Sigmoid colon (tissue), 6 donors: ENCODE measurements at regions not wholly inside any gene's neighbourhood (a gene's known extent, or its start where the extent isn't known, plus 50 kb on each side); places are given as distances from the start of the nearest gene placed in this dataset.
"Not testable (repeated sequence)": the region's sequence is repeated elsewhere in the genome, so short reads cannot be mapped to it uniquely, and the experiment has no call there.

ENCODE experiments used
- DNase-seq: peaks from one replicate; pipeline ENCODE4 v3.0.0-alpha.2; 2019
- H3K27ac ChIP-seq, 4 donors: fragments of 200-600 bp; sonication (generic); one replicate each; pipeline ENCODE4 v1.5.1; 2016 to 2019; ENCODE audit warnings: mild to moderate bottlenecking in 1 of 4
- H3K27me3 ChIP-seq, 3 donors: fragments of 200-600 bp; sonication (generic); one replicate each; pipeline ENCODE4 v1.5.1; 2019; ENCODE audit warnings: mild to moderate bottlenecking in 1 of 3
- H3K36me3 ChIP-seq, 4 donors: fragments of 200-600 bp; sonication (generic); one replicate each; pipeline ENCODE4 v1.5.1; 2016 to 2019
- H3K4me1 ChIP-seq, 4 donors: fragments of 200-600 bp; sonication (generic); one replicate each; pipeline ENCODE4 v1.5.1; 2017 to 2019
- H3K4me3 ChIP-seq, 4 donors: fragments of 200-600 bp; sonication (generic); one replicate each; pipeline ENCODE4 v1.5.1; 2017 to 2019; ENCODE audit warnings: mild to moderate bottlenecking in 2 of 4, moderate library complexity in 1 of 4
- H3K9me3 ChIP-seq, 4 donors: fragments of 200-600 bp in 3 of 4; sonication (generic) in 3 of 4; one replicate each; pipeline versions ENCODE4 v1.5.1 to v1.6.1; 2013 to 2019
- EP300 ChIP-seq, 4 donors: sonication (generic); formaldehyde crosslinking; IDR thresholded peaks; one replicate each; pipeline ENCODE4 v1.6.1; 2017; ENCODE audit warnings: antibody characterized with exemption in 4 of 4
- POLR2A ChIP-seq, 2 donors: fragments of 450-650 bp; IDR thresholded peaks; one replicate each; pipeline ENCODE4 v1.6.1; 2016; ENCODE audit warnings: antibody characterized with exemption in 2 of 2, mild to moderate bottlenecking in 2 of 2, moderate library complexity in 2 of 2
- POLR2AphosphoS5 ChIP-seq, 4 donors: sonication (generic); formaldehyde crosslinking; IDR thresholded peaks; one replicate each; pipeline ENCODE4 v1.6.1; 2017; ENCODE audit warnings: antibody characterized with exemption in 4 of 4
- WGBS, 2 donors: extraction: QIAGEN DNeasy Blood & Tissue Kit; methylation state at CpG; one replicate each; pipeline ENCODE4 v1.1.7; 2013; 5-methylcytosine and 5-hydroxymethylcytosine counted together
- intact Hi-C: fragments of 100-400 bp; cut with DNase I; formaldehyde crosslinking; loops from one replicate; pipeline ENCODE4 v1.15.1; 2023
- TF ChIP-seq, protein P1 (sequence below), 4 experiments: fragments of 450-650 bp in 3 of 4; fragments of 200-600 bp in 1 of 4; IDR thresholded peaks; one replicate each; pipeline ENCODE4 v1.5.1; 2016 to 2019; ENCODE audit warnings: antibody characterized with exemption in 4 of 4, mild to moderate bottlenecking in 3 of 4, moderate library complexity in 2 of 4
- donor health status: healthy with polysubstance abuse.
- donor health status: healthy.

DNA sequence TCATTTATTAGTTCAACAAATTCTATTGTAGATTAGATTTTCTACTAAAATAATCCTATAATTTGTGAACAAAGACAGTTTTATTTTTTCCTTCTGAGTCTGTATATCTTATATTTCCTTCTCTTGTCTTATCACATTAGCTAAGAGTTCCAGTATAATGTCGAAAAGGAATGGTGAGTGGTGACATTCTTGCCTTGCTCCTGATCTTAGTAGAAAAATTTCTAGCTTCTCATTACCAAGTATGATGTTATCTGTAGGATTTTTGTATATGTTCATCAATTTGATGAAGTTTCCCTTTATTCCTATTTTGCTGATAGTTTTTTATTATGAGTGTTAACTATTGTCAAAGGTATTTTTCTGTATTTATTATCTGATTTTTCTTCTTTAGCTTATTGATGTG is 756.6 kb upstream of the BCHE start:
- TF ChIP-seq, protein P1, sequence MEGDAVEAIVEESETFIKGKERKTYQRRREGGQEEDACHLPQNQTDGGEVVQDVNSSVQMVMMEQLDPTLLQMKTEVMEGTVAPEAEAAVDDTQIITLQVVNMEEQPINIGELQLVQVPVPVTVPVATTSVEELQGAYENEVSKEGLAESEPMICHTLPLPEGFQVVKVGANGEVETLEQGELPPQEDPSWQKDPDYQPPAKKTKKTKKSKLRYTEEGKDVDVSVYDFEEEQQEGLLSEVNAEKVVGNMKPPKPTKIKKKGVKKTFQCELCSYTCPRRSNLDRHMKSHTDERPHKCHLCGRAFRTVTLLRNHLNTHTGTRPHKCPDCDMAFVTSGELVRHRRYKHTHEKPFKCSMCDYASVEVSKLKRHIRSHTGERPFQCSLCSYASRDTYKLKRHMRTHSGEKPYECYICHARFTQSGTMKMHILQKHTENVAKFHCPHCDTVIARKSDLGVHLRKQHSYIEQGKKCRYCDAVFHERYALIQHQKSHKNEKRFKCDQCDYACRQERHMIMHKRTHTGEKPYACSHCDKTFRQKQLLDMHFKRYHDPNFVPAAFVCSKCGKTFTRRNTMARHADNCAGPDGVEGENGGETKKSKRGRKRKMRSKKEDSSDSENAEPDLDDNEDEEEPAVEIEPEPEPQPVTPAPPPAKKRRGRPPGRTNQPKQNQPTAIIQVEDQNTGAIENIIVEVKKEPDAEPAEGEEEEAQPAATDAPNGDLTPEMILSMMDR (IDR thresholded peaks at IDR 0.05): no peak
- TF ChIP-seq EP300 (IDR thresholded peaks at IDR 0.05): no peak
- no peak for TF ChIP-seq POLR2A (IDR thresholded peaks at IDR 0.05)
- no peak for TF ChIP-seq POLR2AphosphoS5 (IDR thresholded peaks at IDR 0.05)
- intact Hi-C loops: no loop called here
- H3K4me1 ChIP-seq: no peaks in the 10 kb centered on the region
- no peak for DNase-seq
- no peak overlapping the region for H3K27ac ChIP-seq
- H3K9me3 ChIP-seq: no peaks in the 10 kb centered on the region
- no peak overlapping the region for H3K4me3 ChIP-seq
- 88 to 90% methylated on average over 1 of the region's 1 CpG for WGBS, 2 donors
- H3K36me3 ChIP-seq: no peaks in the 10 kb centered on the region
- no peaks in the 10 kb centered on the region for H3K27me3 ChIP-seq

DNA sequence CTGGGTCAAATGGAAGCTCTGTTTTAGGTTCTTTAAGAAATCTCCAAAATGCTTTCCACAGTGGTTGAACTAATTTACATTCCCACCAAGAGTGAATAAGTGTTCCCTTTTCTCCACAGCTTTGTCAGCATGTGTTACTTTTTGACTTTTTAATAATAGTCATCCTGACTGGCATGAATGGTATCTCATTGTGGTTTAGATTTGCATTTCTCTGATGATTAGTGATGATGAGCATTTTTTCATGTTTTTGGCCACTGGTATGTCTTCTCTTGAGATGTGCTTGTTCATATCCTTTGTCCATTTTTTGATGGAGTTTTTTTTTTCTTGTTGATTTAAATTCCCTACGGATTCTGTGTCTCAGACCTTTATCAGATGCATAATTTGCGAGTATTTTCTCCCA is 745.0 kb upstream of the BCHE start:
- no peaks in the 10 kb centered on the region for H3K9me3 ChIP-seq
- WGBS, 2 donors: 78 to 83% methylated on average over 2 of the region's 2 CpGs
- DNase-seq: no peak
- H3K27ac ChIP-seq: no peak overlapping the region
- H3K27me3 ChIP-seq: no peaks in the 10 kb centered on the region
- H3K4me3 ChIP-seq: no peak overlapping the region
- intact Hi-C loops: loop anchor here (5.0 kb wide), 1 partner anchor 630 kb away; no protein-coding TSS in a partner anchor
- H3K4me1 ChIP-seq: no peaks in the 10 kb centered on the region
- H3K36me3 ChIP-seq: no peaks in the 10 kb centered on the region
- TF ChIP-seq POLR2A (IDR thresholded peaks at IDR 0.05) (no peak), EP300 (IDR thresholded peaks at IDR 0.05) (no peak), POLR2AphosphoS5 (IDR thresholded peaks at IDR 0.05) (no peak)
- TF ChIP-seq, protein P1 (IDR thresholded peaks at IDR 0.05): no peak

DNA sequence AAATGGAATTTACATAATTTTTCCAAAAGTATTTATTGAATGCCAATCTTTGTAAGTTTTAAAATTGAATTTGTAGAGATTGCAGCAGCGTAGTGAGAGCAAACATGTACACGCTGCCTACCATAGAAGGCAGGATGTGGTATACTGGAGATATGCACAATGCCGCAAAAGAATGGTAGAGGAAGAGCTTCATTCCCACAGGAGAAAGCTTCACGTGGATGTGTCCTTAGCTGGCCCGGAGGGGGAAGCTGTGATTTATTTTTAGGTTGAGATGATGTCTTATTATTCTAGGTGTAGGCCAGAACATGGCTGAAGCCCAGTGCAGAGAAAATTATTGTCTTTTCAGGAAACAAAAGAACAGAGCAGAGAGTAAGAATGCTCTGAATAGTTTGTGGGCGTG is 743.3 kb upstream of the BCHE start:
- no peaks in the 10 kb centered on the region for H3K4me1 ChIP-seq
- no peak for DNase-seq
- H3K27me3 ChIP-seq: no peaks in the 10 kb centered on the region
- no peaks in the 10 kb centered on the region for H3K9me3 ChIP-seq
- intact Hi-C loops: loop anchor here (5.0 kb wide), 1 partner anchor 628 kb away; no protein-coding TSS in a partner anchor
- TF ChIP-seq, protein P1 (IDR thresholded peaks at IDR 0.05): no peak
- no peak for TF ChIP-seq EP300 (IDR thresholded peaks at IDR 0.05)
- TF ChIP-seq POLR2AphosphoS5 (IDR thresholded peaks at IDR 0.05): no peak
- TF ChIP-seq POLR2A (IDR thresholded peaks at IDR 0.05): no peak
- H3K27ac ChIP-seq: no peak overlapping the region
- no peaks in the 10 kb centered on the region for H3K36me3 ChIP-seq
- 75 to 76% methylated on average over 6 of the region's 6 CpGs for WGBS, 2 donors
- H3K4me3 ChIP-seq: no peak overlapping the region

DNA sequence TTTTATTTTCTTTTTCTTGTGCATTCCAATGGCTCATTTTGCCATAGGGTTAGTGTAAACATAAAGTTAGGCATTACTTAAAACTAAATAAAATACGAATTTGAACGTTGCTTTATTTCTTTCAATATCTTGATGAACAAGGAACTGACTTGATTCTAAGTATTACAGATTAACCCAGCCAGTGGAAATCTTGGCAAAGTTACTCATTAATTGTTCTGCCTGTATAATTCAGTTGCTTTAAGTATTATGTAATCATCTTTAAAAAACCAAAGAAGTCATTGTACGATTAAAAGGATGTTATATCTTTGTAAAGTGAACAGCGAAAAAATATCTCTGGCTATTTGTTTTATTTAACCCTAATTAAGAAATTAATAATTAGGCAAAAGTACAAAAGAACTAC is 737.9 kb upstream of the BCHE start:
- H3K27me3 ChIP-seq: no peaks in the 10 kb centered on the region
- no peak for DNase-seq
- no peak overlapping the region for H3K4me3 ChIP-seq
- H3K9me3 ChIP-seq: no peaks in the 10 kb centered on the region
- H3K4me1 ChIP-seq: no peaks in the 10 kb centered on the region
- no peak for TF ChIP-seq POLR2A (IDR thresholded peaks at IDR 0.05)
- TF ChIP-seq, protein P1 (IDR thresholded peaks at IDR 0.05): no peak
- TF ChIP-seq EP300 (IDR thresholded peaks at IDR 0.05): no peak
- TF ChIP-seq POLR2AphosphoS5 (IDR thresholded peaks at IDR 0.05): no peak
- no peaks in the 10 kb centered on the region for H3K36me3 ChIP-seq
- 73 to 82% methylated on average over 4 of the region's 4 CpGs for WGBS, 2 donors
- intact Hi-C loops: no loop called here
- H3K27ac ChIP-seq: no peak overlapping the region

DNA sequence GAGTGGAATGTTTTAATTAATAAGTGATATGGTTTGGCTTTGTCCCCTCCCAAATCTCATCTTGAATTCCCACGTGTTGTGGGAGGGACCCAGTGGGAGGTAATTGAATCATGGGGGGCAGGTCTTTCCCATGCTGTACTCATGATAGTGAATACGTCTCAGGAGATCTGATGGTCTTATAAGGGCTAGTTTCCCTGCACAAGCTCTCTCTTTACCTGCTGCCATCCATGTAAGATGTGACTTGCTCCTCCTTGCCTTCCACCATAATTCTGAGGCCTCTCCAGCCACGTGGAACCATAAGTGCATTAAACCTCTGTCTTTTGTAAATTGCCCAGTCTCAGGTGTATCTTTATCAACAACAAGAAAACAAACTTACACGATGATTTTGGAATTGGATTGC is 734.5 kb upstream of the BCHE start:
- H3K9me3 ChIP-seq, intact Hi-C loops, H3K27me3 ChIP-seq, H3K36me3 ChIP-seq, H3K4me1 ChIP-seq, H3K27ac ChIP-seq, DNase-seq, H3K4me3 ChIP-seq: not testable (repeated sequence)
- WGBS, 2 donors: 54 to 74% methylated on average over 4 of the region's 4 CpGs
